ENCODE measurements at regions not wholly inside any gene's neighbourhood (a gene's known extent, or its start where the extent isn't known, plus 50 kb on each side); places are given as distances from the start of the nearest gene placed in this dataset.
"Not testable (repeated sequence)": the region's sequence is repeated elsewhere in the genome, so short reads cannot be mapped to it uniquely, and the experiment has no call there.

DNA sequence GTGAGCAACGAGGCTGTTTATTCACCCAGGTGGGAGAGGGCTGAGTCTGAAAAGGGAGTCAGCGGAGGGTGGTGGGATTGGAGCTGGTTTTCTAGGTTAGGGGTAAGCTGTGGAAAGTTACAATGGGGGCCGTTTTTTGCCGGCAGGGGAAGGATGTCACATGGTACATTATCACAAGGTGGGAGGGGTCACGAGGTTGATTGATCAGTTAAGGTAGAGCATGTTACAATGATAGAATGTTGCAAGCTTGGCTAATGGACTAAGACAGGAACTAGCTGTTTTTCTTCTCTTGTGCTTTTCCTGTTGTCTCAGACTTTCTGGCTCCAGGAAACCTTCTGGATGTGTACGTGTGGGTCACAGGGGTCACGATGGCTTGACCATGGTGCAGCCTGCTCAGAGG lies 536.3 kb upstream of the HTR2C start:
- H3K9me3 ChIP-seq = no peaks in the 10 kb centered on the region
- TF ChIP-seq POLR2A (IDR thresholded peaks at IDR 0.05) = no peak
- TF ChIP-seq, protein P1, sequence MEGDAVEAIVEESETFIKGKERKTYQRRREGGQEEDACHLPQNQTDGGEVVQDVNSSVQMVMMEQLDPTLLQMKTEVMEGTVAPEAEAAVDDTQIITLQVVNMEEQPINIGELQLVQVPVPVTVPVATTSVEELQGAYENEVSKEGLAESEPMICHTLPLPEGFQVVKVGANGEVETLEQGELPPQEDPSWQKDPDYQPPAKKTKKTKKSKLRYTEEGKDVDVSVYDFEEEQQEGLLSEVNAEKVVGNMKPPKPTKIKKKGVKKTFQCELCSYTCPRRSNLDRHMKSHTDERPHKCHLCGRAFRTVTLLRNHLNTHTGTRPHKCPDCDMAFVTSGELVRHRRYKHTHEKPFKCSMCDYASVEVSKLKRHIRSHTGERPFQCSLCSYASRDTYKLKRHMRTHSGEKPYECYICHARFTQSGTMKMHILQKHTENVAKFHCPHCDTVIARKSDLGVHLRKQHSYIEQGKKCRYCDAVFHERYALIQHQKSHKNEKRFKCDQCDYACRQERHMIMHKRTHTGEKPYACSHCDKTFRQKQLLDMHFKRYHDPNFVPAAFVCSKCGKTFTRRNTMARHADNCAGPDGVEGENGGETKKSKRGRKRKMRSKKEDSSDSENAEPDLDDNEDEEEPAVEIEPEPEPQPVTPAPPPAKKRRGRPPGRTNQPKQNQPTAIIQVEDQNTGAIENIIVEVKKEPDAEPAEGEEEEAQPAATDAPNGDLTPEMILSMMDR (IDR thresholded peaks at IDR 0.05) = no peak
- intact Hi-C loops (cut with DNase I) = no loop called here
- H3K4me3 ChIP-seq = no peak overlapping the region
- 59% methylated on average over 6 of the region's 7 CpGs for WGBS
- H3K36me3 ChIP-seq = no peaks in the 10 kb centered on the region
- no peaks in the 10 kb centered on the region for H3K27me3 ChIP-seq (replicated peaks; ENCODE audit: insufficient read depth)
- H3K4me1 ChIP-seq (replicated peaks) = no peaks in the 10 kb centered on the region
- no peak overlapping the region for H3K27ac ChIP-seq
- no peak for DNase-seq (ENCODE audit: low spot score)

DNA sequence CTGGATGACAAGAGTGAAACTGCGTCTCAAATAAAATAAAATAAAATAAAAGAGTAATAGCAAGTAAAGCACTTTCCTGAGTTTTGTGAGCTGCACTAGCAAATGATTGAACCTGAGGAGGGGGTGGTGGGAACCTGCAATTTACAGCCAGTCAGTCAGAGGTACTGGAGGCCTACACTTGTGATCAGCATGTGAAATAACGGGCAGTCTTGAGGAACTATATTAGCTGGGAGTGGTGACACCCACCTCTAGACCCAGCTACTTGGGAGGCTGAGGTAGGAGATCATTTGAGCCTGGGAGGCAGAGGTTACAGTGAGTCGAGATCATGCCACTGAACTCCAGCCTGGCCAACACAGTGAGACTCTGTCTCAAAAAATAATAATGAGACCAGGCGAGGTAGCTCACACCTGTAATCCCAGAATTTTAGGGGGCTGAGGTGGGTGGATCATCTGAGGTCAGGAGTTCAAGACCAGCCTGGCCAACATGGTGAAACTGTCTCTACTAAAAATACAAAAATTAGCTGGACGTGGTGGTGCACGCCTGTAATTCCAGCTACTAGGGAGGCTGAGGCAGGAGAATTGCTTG lies 537.1 kb upstream of the HTR2C start:
- intact Hi-C loops (cut with DNase I) = no loop called here
- no peak for DNase-seq (ENCODE audit: low spot score)
- no peak for TF ChIP-seq POLR2AphosphoS5 (IDR thresholded peaks at IDR 0.05)
- TF ChIP-seq, protein P1 (IDR thresholded peaks at IDR 0.05) = no peak
- TF ChIP-seq POLR2A (IDR thresholded peaks at IDR 0.05) = no peak
- Histone ChIP-seq H3K27me3 (replicated peaks; ENCODE audit: insufficient read depth) (no peaks in the 10 kb centered on the region), H3K4me3 (no peak overlapping the region), H3K36me3 (no peaks in the 10 kb centered on the region), H3K4me1 (replicated peaks) (no peaks in the 10 kb centered on the region), H3K9me3 (no peaks in the 10 kb centered on the region), H3K27ac (no peak overlapping the region)
- WGBS = 75% methylated on average over 6 of the region's 6 CpGs

DNA sequence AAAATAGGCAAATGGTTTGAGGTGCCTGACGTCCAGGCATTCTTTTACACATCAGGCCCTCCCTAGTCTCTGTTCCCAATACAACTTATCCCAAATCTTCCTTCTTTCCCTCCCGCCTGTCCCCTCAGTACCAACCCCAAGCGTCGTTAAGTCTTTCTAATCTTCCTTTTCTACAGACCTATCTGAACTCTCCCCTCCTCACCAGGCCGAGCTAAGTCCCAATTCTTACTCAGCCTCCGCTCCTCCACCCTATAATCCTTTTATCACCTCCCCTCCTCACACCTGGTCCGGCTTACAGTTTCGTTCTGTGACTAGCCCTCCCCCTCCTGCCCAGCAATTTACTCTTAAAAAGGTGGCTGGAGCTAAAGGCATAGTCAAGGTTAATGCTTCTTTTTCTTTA lies 542.4 kb upstream of the HTR2C start:
- H3K4me3 ChIP-seq; H3K27ac ChIP-seq; H3K27me3 ChIP-seq (replicated peaks; ENCODE audit: insufficient read depth); H3K36me3 ChIP-seq; intact Hi-C loops (cut with DNase I); H3K9me3 ChIP-seq; H3K4me1 ChIP-seq (replicated peaks); DNase-seq (ENCODE audit: low spot score): not testable (repeated sequence)
- WGBS = 64% methylated on average over 8 of the region's 8 CpGs

DNA sequence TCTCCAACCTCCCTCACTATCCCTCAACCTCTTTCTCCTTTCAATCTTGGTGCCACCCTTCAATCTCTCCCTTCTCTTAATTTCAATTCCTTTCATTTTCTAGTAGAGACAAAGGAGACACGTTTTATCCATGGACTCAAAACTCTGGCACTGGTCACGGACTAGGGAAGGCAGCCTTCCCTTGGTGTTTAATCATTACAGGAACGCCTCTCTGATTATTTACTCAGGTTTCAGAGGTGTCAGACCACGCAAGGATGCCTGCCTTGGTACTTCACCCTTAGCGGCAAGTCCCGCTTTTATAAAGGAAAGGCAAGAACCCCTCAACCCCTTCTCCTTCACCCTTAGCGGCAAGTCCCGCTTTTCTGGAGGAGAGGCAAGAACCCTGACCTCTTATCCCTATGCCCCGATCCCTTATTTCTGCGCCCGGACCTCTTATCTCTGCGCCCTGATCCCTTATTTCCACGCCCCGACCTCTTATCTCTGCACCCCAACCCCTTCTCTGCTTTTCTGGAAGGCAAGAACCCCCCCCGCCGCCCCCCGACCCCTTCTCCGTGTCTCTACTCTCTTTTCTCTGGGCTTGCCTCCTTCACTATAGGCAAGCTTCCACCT lies 543.1 kb upstream of the HTR2C start:
- H3K27me3 ChIP-seq (replicated peaks; ENCODE audit: insufficient read depth); H3K4me3 ChIP-seq; intact Hi-C loops (cut with DNase I); DNase-seq (ENCODE audit: low spot score); H3K36me3 ChIP-seq; H3K4me1 ChIP-seq (replicated peaks); H3K27ac ChIP-seq; H3K9me3 ChIP-seq: not testable (repeated sequence)
- WGBS = 81% methylated on average over 17 of the region's 18 CpGs

DNA sequence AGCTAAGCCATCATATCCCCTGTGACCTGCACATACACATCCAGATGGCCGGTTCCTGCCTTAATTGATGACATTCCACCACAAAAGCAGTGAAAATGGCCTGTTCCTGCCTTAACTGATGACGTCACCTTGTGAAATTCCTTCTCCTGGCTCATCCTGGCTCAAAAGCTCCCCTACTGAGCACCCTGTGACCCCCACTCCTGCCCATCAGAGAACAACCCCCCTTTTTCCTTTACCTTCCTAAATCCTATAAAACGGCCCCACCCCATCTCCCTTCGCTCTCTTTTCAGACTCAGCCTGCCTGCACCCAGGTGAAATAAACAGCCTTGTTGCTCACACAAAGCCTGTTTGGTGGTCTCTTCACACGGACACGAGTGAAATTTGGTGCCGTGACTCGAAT lies 543.8 kb upstream of the HTR2C start:
- H3K9me3 ChIP-seq; H3K27me3 ChIP-seq (replicated peaks; ENCODE audit: insufficient read depth); H3K36me3 ChIP-seq; H3K4me3 ChIP-seq; H3K27ac ChIP-seq; H3K4me1 ChIP-seq (replicated peaks); DNase-seq (ENCODE audit: low spot score); intact Hi-C loops (cut with DNase I): not testable (repeated sequence)
- WGBS = 89% methylated on average over 4 of the region's 8 CpGs

DNA sequence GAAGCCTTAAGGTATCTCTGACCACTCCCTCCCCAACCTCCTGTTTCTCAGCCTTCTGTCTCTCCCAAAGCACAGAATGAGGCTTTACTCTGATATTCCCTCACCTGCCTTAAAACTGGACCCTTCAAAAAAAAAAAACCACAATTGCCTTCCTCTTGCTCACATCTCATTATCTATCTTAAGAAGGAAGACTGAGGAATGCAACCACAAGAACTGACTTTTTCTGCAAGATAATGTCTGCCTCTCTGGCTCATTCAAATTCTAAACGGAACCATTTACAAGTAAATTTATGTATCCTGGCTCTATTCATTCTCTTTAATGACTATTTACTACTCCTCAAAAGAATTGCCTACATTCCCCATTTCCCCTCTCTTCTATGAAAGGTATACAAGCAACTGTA lies 545.5 kb upstream of the HTR2C start:
- intact Hi-C loops (cut with DNase I) = no loop called here
- Histone ChIP-seq H3K4me3 (no peak overlapping the region), H3K27me3 (replicated peaks; ENCODE audit: insufficient read depth) (no peaks in the 10 kb centered on the region), H3K36me3 (no peaks in the 10 kb centered on the region), H3K4me1 (replicated peaks) (no peaks in the 10 kb centered on the region), H3K9me3 (no peaks in the 10 kb centered on the region), H3K27ac (no peak overlapping the region)
- WGBS = 15% methylated on average over 1 of the region's 1 CpG
- no peak for TF ChIP-seq POLR2AphosphoS5 (IDR thresholded peaks at IDR 0.05)
- no peak for TF ChIP-seq POLR2A (IDR thresholded peaks at IDR 0.05)
- TF ChIP-seq, protein P1 (IDR thresholded peaks at IDR 0.05) = no peak
- no peak for DNase-seq (ENCODE audit: low spot score)

Data from prostate gland (tissue), 2 donors.